NK-92 (cell line): ENCODE measurements at regions not wholly inside any gene's neighbourhood (a gene's known extent, or its start where the extent isn't known, plus 50 kb on each side); places are given as distances from the start of the nearest gene placed in this dataset.
"Not testable (repeated sequence)": the region's sequence is repeated elsewhere in the genome, so short reads cannot be mapped to it uniquely, and the experiment has no call there.

Experiments
- DNase-seq: peaks from one replicate; lab custom pipeline; 2025; ENCODE audit not compliant: unreplicated experiment; lab: John Stamatoyannopoulos, UW

DNA sequence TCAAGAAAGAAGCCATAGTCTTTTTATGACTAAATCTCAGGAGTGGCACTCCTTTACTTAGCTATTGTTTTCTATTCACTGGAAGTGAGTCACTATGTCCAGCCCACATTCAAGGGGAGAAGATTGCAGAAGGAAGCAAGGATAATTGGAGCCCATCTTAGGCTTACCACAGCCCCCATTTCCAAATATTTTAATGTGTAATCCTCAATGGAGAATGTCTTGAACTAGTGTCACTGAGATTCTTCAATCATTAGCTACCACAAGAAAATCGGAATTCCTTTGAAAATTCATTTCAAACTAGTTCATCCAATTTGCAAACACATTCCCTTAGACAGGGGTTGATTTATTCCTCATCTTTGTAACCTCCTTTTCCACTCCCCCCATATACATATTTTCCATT, 84.7 kb downstream of the DLEU7 start:
- DNase-seq: no peak

DNA sequence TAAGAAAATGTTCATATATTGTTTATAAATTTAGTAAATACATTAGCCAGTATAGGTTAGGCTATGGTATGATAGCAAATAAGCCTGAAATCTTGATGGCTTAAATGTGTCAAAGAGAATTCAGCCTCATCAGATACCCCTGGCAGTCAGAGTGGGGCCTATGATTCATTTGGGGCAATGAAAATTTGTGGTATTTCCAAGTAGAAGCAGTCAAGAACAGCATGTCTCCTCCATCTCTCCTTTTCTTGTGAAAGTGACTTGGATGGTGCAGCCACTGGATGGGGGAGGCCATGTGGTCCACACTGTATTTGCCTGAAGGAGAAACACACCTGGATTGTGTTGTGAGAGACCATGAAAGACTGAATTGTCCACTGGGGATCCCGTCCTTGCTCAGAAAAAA, 82.7 kb downstream of the DLEU7 start:
- DNase-seq: no peak

DNA sequence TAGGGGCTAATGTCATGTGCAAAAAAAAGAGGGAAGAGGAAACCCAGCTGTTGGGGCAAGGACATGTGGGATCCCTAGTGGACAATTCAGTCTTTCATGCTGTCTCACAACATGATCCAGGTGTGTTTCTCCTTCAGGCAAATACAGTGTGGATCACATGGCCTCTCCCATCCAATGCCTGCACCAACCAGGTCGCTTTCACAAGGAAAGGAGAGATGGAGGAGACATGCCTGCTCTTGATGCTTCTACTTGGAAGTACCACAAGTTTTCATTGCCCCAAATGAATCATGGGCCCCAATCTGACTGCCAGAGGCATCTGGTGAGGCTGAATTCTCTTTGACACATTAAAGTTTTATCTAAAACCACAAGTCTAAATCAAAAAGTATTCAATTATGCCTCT, 82.1 kb downstream of the DLEU7 start:
- DNase-seq: no peak

DNA sequence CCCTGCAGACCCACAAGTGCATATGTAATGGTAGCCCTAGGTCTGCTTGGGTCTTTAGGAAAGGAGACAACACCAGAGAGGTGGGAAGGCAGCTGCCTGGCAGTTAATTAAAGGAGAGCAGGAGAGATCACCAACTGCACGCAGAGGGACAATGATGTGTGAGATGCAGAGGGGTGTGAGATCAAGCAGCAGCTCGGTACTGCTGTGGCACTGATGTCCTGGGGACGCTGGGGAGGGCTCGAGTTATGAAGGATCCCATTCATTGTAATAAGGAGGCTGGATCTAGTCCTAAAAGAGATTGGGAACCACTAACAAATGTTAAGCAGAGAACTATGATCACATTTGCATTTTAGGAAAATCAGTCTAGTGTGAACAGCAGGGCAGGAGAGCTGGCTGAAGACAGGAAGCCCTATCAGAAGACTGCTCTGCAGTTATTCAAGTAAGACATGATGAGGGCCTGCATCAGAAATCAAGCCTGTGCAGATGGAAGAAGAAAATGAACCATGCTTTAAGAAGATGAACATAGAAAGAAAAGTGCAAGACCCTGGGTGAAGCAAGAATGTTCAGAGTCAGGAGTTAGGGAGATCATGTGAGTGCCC, 80.4 kb downstream of the DLEU7 start:
- no peak for DNase-seq

DNA sequence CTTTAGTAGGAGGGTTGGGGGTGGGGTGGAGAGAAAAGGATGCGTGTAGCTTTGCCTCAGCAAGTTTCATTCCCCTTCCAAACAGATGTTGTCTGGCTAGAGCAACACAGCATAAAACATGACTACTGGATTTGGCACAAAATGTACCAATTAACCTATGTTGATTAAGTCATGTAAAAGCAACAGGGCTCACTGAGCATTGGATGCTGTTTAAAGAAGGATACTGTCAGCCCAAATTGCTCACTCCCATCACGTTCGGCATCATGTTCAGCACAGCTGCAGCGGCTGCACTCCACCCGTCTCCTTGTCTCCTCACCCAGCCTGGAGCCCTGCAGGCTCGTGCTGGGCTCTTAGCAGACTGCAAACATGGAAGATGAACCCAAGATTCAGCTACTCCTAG, 77.5 kb downstream of the DLEU7 start:
- DNase-seq: no peak

DNA sequence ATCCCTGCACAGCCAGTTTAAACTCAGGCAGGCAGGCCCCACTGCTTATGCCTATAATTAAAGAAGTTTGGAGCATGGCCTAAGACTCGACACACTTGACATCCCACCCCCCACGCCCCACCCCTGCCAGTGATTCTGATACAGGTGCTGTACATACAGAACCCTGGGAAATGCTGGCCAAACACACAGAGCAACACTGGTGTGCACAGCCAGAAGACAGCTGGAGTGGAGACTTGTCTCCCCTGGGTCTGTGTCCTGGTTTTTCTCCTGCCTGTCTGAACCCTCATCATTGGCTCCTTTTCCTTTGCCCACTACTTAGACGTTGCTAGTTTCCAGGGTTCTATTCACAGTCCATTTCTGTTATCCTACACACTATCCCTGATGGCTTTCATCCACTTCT, 76.8 kb downstream of the DLEU7 start:
- DNase-seq: no peak

DNA sequence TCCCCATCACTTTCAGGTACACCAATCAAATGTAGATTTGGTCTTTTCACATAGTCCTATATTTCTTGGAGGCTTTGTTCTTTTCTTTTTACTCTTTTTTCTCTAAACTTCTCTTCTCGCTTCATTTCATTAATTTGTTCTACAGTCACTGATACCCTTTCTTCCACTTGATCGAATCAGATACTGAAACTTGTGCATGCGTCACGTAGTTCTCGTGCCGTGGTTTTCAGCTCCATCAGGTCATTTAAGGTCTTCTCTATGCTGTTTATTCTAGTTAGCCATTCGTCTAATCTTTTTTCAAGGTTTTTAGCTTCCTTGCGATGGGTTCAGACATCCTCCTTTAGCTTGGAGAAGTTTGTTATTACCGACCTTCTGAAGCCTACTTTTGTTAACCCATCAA, 70.6 kb downstream of the DLEU7 start:
- DNase-seq: not testable (repeated sequence)
